Prostate gland (tissue), 2 donors: ENCODE measurements at regions not wholly inside any gene's neighbourhood (a gene's known extent, or its start where the extent isn't known, plus 50 kb on each side); places are given as distances from the start of the nearest gene placed in this dataset.

Experiments used
- POLR2A ChIP-seq: fragments of 450-650 bp; IDR thresholded peaks from one replicate; pipeline ENCODE4 v1.6.1; 2016; ENCODE audit warnings: antibody characterized with exemption, mild to moderate bottlenecking
- POLR2AphosphoS5 ChIP-seq: sonication (generic); formaldehyde crosslinking; IDR thresholded peaks from one replicate; pipeline ENCODE4 v1.6.1; 2017; ENCODE audit warnings: antibody characterized with exemption
- TF ChIP-seq, protein P1 (sequence below), 4 experiments: fragments of 200-600 bp in 2 of 4; fragments of 450-650 bp in 2 of 4; sonication (generic) in 2 of 4; IDR thresholded peaks; 1 replicate in 3 of 4; 2 replicates in 1 of 4; pipeline ENCODE4 v1.5.1; 2016 to 2019; ENCODE audit warnings: antibody characterized with exemption in 4 of 4, mild to moderate bottlenecking in 2 of 4, moderate library complexity in 2 of 4

DNA sequence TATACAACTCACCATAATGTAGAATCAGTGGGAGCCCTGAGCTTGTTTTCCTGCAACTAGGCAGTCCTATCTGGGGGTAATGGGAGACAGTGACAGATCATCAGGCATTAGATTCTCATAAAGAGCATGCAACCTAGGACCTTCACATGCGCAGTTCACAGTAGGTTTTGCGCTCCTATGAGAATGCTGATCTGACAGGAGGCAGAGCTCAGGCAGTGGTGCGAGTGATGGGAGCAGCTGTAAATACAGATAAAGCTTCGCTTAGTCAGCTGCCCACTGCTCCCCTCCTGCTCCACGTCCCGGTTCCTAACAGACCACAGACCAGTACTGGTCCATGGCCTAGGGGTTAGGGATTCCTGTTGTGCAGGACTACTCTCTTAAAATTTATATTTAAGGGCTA, 255.3 kb upstream of the POU3F3 start:
- TF ChIP-seq, protein P1, sequence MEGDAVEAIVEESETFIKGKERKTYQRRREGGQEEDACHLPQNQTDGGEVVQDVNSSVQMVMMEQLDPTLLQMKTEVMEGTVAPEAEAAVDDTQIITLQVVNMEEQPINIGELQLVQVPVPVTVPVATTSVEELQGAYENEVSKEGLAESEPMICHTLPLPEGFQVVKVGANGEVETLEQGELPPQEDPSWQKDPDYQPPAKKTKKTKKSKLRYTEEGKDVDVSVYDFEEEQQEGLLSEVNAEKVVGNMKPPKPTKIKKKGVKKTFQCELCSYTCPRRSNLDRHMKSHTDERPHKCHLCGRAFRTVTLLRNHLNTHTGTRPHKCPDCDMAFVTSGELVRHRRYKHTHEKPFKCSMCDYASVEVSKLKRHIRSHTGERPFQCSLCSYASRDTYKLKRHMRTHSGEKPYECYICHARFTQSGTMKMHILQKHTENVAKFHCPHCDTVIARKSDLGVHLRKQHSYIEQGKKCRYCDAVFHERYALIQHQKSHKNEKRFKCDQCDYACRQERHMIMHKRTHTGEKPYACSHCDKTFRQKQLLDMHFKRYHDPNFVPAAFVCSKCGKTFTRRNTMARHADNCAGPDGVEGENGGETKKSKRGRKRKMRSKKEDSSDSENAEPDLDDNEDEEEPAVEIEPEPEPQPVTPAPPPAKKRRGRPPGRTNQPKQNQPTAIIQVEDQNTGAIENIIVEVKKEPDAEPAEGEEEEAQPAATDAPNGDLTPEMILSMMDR (IDR thresholded peaks at IDR 0.05): no peak
- no peak for TF ChIP-seq POLR2AphosphoS5
- TF ChIP-seq POLR2A: no peak
